Germinal center (tissue), 1 donor: ENCODE measurements at regions not wholly inside any gene's neighbourhood (a gene's known extent, or its start where the extent isn't known, plus 50 kb on each side); places are given as distances from the start of the nearest gene placed in this dataset.

Source experiments
- DNase-seq: peaks from one replicate; pipeline ENCODE4 v3.0.0; 2012; ENCODE audit warnings: mixed read lengths, low spot score

DNA sequence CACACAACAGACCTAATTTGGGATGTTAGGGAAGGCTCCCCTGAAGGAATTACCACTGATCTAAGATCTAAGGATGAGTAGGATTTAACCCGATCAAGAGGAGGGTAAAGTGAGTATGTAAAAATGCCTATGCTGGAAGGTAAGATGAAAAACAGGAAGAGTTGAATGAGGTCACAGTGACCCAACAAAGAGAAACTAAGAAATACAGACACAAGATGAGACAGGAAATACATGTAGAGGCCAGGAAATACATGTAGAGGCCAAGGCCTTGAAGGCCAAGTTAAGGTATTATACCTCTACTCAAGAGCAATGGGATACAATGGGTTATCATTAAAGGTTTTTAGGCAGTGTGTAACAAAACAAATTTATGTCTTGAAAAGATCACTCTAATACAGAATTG is 131.6 kb upstream of the TANK start:
- no peak for DNase-seq

GRCh38 chr2:161029321-161029720 is 130.9 kb upstream of the TANK start:
- no peak for DNase-seq

- no peak for DNase-seq
Observed at GRCh38 chr2:161030260-161031063, 129.8 kb upstream of the TANK start.

DNA sequence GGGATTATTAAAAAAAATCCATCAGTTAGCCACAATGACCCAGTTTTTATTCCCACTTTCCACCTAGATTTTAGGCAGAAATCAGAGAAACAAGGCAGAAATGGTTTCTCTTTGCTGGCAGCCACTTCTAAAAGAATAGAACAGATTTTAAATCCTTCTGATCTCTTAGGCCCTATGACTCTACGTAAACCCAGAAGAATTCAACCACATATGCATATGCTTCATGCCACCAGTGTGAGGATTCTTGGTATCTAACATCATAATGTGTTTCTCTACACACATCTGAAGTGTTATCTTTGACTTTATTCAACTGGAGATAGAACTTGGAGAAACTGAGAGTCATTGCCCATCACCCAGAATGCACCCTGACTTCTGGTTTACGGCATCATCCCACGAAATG is 128.7 kb upstream of the TANK start:
- DNase-seq: no peak

GRCh38 chr2:161032635-161033034 is 127.6 kb upstream of the TANK start:
- DNase-seq: no peak

DNA sequence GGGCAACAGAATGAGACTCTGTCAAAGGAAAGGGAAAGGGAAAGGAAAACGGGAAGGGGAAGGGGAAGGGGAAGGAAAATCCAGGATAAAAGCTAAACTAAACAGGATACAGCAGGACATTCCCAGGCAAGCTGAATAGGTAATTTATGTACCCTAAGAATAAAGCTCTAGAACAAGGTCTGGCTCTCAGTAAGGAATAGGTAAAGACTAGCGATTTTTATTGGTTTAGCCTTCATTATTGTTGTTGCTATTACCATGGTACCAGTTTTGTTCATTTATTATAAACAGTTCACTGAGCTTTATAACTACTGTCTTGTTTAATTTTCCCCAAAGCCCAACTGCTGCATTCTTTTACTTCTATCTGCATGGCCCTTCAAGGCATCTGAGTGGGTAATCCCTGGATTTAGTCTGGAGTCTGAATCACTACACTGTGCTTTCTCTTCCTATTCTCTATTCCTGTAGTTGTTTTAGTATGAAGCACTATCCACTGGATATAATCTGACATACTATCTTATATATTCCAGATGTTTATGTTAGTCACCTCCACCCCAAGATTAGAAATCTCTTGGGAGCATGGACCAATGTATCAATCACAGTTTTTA is 127.1 kb upstream of the TANK start:
- DNase-seq: no peak

DNA sequence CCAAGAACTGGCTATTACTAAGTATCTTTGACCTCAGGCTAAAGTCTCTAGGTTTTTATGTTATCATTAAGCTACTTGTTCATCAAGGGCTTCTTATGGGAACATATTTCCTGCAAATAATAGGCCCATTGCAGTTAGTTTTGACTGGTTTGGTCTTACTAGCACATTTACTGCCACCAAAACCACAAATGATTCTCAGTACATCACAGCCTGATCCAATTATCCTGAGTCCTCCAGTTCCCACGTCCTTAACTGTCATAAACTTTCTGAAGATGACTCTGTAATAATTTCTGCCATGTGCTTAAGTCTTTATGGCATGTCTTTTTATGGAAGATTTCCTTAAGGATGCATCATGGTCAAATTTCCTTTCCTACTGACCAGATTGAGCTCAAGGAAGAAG is 123.3 kb upstream of the TANK start:
- no peak for DNase-seq

- no peak for DNase-seq
Observed at GRCh38 chr2:161039071-161039470, 121.2 kb upstream of the TANK start.

GRCh38 chr2:161041356-161041755 is 118.9 kb upstream of the TANK start:
- no peak for DNase-seq

DNA sequence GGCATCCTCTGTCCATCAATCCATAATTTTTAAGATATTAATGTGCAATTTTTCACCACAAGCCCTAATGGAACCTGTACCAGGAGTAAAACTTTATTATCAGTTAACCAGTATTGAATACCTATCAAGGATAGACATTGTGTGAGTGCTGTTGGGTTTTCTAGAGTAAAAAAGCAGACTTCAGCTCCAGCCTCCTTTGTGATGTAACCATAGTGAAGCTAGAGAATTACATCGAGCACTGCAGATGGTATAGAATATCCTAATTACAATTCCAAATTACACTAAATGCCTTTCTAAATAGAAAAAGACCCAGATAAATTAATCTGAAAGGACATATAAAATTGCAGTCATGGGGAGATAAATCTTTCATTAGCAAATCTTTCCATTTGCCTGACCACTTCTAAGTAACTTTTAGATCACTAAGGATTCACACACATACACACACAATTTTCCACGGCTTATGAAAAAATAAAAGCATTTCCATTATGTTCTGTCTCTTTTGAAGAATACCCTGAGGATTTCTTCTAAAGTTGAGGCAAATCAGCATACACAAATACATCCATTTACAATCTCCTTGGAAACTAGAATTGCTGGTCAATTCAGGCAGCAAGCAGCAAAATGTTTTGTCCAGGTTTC is 117.1 kb upstream of the TANK start:
- DNase-seq: no peak

DNA sequence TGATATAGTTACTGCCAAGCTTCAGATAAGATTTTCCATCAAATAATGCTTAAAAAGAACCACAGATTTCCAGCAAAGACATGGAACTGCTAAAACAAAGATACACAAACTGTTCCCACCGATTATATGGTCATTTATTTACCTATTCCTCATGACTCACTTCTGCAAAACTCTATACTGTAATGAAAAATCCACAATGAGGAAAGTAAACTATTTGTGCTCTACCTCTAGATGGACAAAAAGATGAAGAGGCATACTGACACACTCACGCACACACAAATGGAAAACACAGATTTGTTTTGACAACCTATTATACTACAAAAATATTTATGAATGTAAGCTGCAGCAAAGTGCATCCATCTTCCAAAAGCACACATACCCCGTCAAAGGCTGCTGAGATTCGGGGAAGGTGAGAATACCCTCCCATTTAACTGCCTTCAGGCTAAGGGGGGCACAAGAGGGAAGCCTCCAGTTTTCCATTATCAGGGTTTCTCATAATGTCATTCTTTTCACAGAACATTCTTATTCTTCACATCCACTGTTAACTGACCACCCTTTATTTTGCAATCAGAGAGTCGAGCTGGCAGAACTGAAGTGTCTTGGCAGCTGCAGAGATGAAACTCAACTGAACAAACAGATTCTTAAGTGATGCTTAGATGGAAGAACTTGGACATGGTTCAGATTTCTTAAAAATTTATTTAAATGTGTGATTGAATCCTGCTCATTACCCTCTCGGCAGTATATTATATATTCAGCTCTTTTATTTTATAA is 115.9 kb upstream of the TANK start:
- no peak for DNase-seq

DNA sequence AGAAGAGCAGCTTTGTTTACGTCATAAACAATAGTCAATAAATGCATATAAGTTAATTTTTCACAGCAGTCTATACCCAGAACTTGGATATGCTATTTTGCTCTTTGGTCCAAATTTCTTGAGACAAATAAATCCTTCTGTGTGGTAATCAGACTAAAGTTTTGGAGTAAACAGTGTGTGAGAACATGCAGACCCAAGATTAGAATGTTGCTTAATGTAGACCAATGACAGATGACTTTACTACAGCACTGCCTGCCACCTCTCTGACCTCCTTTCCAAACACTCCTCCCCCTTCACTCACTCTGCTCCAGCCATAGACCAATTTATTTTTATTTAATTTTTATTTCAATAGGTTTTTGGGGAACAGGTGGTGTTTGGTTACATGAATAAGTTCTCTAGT is 115.3 kb upstream of the TANK start:
- DNase-seq: no peak

DNA sequence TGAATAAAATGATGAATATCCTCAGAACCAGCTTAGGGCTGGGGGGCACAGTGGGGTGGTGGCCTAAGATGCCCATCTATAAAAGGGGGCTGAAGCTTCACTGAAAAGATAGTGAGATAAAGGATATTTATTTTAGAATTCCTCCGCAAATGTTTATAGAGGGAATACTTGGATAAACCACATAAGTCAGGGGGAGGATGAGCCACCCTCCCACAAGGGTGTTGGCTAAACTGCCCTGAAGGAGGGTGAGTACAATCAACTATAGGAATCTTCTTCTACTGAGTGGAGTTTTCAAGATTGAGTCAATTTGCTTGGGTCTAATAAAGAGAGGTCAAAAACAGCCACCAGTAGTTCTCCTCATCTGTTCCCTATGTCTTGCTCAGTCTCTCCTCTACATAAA is 114.5 kb upstream of the TANK start:
- DNase-seq: no peak

- no peak for DNase-seq
Observed at GRCh38 chr2:161046876-161047275, 113.4 kb upstream of the TANK start.

- DNase-seq: no peak
Observed at GRCh38 chr2:161048317-161048716, 111.9 kb upstream of the TANK start.

- DNase-seq: no peak
Observed at GRCh38 chr2:161049559-161049958, 110.7 kb upstream of the TANK start.

DNA sequence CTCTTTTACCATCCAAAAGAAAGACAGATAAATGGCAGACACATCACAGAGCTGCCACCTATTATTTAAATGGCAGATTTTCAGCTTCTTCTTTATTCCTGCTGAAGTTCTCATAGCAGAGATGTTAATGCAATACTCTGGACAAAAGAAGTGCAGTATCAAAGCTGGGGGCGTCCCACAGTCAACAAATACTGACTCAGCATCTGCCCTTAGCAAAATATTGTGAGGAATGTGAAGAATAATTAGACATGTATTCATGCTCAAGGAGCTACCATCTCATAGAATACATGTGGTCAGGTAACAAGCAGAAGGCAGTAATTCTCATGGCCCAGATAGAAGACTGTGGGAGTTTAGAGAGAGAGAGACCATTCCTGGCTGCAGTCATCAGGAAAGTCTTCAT is 108.0 kb upstream of the TANK start:
- DNase-seq: no peak

DNA sequence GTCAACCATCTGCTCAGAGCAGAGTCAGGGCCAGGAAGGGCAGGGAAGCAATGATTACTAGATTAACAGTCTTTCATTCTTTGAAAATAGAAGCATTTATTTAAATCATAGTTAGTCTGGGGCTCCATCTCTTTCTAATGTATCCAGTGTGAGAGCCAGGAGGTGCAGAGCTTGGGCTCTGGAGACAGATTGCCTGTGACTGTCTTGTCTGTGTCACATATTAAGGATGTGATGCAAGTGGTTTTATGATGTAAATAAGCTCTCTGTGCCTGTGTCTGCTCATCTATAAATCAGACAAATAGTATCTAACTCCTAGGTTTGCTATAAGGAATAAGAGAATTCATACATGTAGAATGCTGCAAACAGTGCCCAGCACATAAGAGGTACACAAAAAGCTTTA is 104.9 kb upstream of the TANK start:
- no peak for DNase-seq

GRCh38 chr2:161059388-161059787 is 100.8 kb upstream of the TANK start:
- no peak for DNase-seq

GRCh38 chr2:161061786-161062185 is 98.4 kb upstream of the TANK start:
- DNase-seq: no peak

GRCh38 chr2:161063157-161063945 is 96.9 kb upstream of the TANK start:
- DNase-seq: peak; percentile 65

GRCh38 chr2:161063946-161064306 is 96.3 kb upstream of the TANK start:
- no peak for DNase-seq
